SU-DHL-6 (cell line): ENCODE measurements at regions not wholly inside any gene's neighbourhood (a gene's known extent, or its start where the extent isn't known, plus 50 kb on each side); places are given as distances from the start of the nearest gene placed in this dataset.
A peak's percentile ranks its signal among the peaks of the same experiment; 100 is the strongest.

Experiments
- H2AFZ ChIP-seq: fragments of 200-600 bp; sonication (generic); 2 replicates; pipeline ENCODE4 v1.6.1; 2014; ENCODE audit warnings: low read depth, mild to moderate bottlenecking, moderate library complexity, mixed read lengths, antibody characterized with exemption, low read length; ENCODE audit not compliant: severe bottlenecking
- H3F3A ChIP-seq: fragments of 200-600 bp; shearing (Covaris generic); 2 replicates; pipeline ENCODE4 v1.6.0; 2016; ENCODE audit warnings: antibody characterized with exemption, mild to moderate bottlenecking; ENCODE audit not compliant: insufficient read depth
- H3K27ac ChIP-seq: fragments of 200-600 bp; sonication (generic); 2 replicates; pipeline ENCODE4 v1.5.1; 2016; ENCODE audit warnings: low read depth, mild to moderate bottlenecking, low read length, moderate library complexity, mixed read lengths
- H3K27me3 ChIP-seq: fragments of 200-600 bp; sonication (generic), shearing (Covaris generic); 2 replicates; pipeline ENCODE4 v1.6.0; 2014; ENCODE audit warnings: mild to moderate bottlenecking, low read length
- H3K36me3 ChIP-seq: fragments of 200-600 bp; sonication (generic); 2 replicates; pipeline ENCODE4 v1.6.1; 2014; ENCODE audit warnings: mild to moderate bottlenecking, low read length, mixed read lengths
- H3K4me2 ChIP-seq: fragments of 300-600, 200-600 bp; shearing (Covaris generic), sonication (generic); 2 replicates; pipeline ENCODE4 v1.6.0; 2014; ENCODE audit warnings: low read length, low read depth, mild to moderate bottlenecking; ENCODE audit not compliant: poor library complexity, severe bottlenecking
- H3K4me3 ChIP-seq: fragments of 200-600 bp; sonication (generic); 2 replicates; pipeline ENCODE4 v1.5.1; 2014; ENCODE audit warnings: antibody characterized with exemption, low read length, mild to moderate bottlenecking, mixed read lengths; ENCODE audit not compliant: insufficient read depth, poor library complexity, severe bottlenecking
- H3K79me2 ChIP-seq: fragments of 200-600 bp; sonication (generic); 2 replicates; pipeline ENCODE4 v1.6.1; 2014; ENCODE audit warnings: mild to moderate bottlenecking, low read length, moderate library complexity; ENCODE audit not compliant: insufficient read depth
- H3K9ac ChIP-seq: fragments of 200-600 bp; sonication (generic); 2 replicates; pipeline ENCODE4 v1.7.0; 2014; ENCODE audit warnings: mild to moderate bottlenecking, low read length
- H3K9me2 ChIP-seq: fragments of 200-600 bp; sonication (generic); replicated peaks from 2 replicates; pipeline ENCODE4 v1.6.1; 2014; ENCODE audit warnings: low read length; ENCODE audit not compliant: insufficient read depth
- H3K9me3 ChIP-seq: fragments of 200-600 bp; sonication (generic); 2 replicates; pipeline ENCODE4 v1.6.1; 2014; ENCODE audit warnings: low read length, mixed read lengths; ENCODE audit not compliant: insufficient read depth
- H4K20me1 ChIP-seq: fragments of 200-600 bp; sonication (generic); 2 replicates; pipeline ENCODE4 v1.6.1; 2014; ENCODE audit warnings: low read depth, mild to moderate bottlenecking, antibody characterized with exemption, low read length, moderate library complexity, mixed read lengths
- CTCF ChIP-seq: fragments of 200-600 bp; sonication (generic); IDR thresholded peaks from one replicate; pipeline ENCODE4 v1.5.1; 2017; ENCODE audit warnings: antibody characterized with exemption, mild to moderate bottlenecking, low read length, moderate library complexity; ENCODE audit not compliant: insufficient read depth, poor library complexity, severe bottlenecking
- EZH2phosphoT487 ChIP-seq: fragments of 200-600 bp; sonication (generic), shearing (Covaris generic); conservative IDR thresholded peaks from 2 replicates; pipeline ENCODE4 v1.6.1; 2018; ENCODE audit warnings: mild to moderate bottlenecking, antibody characterized with exemption, low read length, moderate library complexity, mixed read lengths

- Histone ChIP-seq H3K4me2 (no peak overlapping the region), H3K36me3 (no peaks in the 10 kb centered on the region), H4K20me1 (no peaks in the 10 kb centered on the region), H3K27me3 (no peaks in the 10 kb centered on the region), H3K4me3 (no peak overlapping the region), H2AFZ (no peak overlapping the region), H3K9me3 (no peaks in the 10 kb centered on the region), H3K79me2 (no peaks in the 10 kb centered on the region), H3K9ac (no peak overlapping the region), H3F3A (no peaks in the 10 kb centered on the region), H3K27ac (no peak overlapping the region), H3K9me2 (no peaks in the 10 kb centered on the region)
- TF ChIP-seq CTCF = no peak
- TF ChIP-seq EZH2phosphoT487 = no peak
Observed at GRCh38 chr4:31549256-31549655, 829.1 kb downstream of the PCDH7 start.

GRCh38 chr4:31557437-31557836, 837.3 kb downstream of the PCDH7 start:
- Histone ChIP-seq H3K79me2 (no peaks in the 10 kb centered on the region), H2AFZ (peak overlapping the region; percentile 31), H3F3A (no peaks in the 10 kb centered on the region), H3K36me3 (0 out of 2 replicates have a peak, but pooled peaks cover 3% of the 10 kb centered on the region), H3K4me3 (no peak overlapping the region), H3K9ac (no peak overlapping the region), H3K27me3 (no peaks in the 10 kb centered on the region), H3K9me3 (no peaks in the 10 kb centered on the region), H3K4me2 (no peak overlapping the region), H3K27ac (no peak overlapping the region), H3K9me2 (no peaks in the 10 kb centered on the region), H4K20me1 (no peaks in the 10 kb centered on the region)
- no peak for TF ChIP-seq CTCF
- no peak for TF ChIP-seq EZH2phosphoT487

- Histone ChIP-seq H3K4me3 (no peak overlapping the region), H3K36me3 (no peaks in the 10 kb centered on the region), H4K20me1 (no peaks in the 10 kb centered on the region), H3K9me3 (peaks cover 10% of the 10 kb centered on the region; the same call in 1 of the 2 replicates), H3F3A (no peaks in the 10 kb centered on the region), H3K9me2 (no peaks in the 10 kb centered on the region), H3K27me3 (no peaks in the 10 kb centered on the region), H2AFZ (peak overlapping the region; percentile 72), H3K9ac (no peak overlapping the region), H3K4me2 (no peak overlapping the region), H3K27ac (no peak overlapping the region), H3K79me2 (no peaks in the 10 kb centered on the region)
- TF ChIP-seq CTCF = no peak
- TF ChIP-seq EZH2phosphoT487 = no peak
Observed at GRCh38 chr4:31573554-31573953, 853.4 kb downstream of the PCDH7 start.
